Trophoblast cell (in vitro differentiated cells and primary cell): ENCODE measurements at regions not wholly inside any gene's neighbourhood (a gene's known extent, or its start where the extent isn't known, plus 50 kb on each side); places are given as distances from the start of the nearest gene placed in this dataset.

ENCODE experiments used
- DNase-seq, 2 donors: peaks; one replicate each; pipeline ENCODE4 v3.0.0-alpha.2; 2016
- H2AFZ ChIP-seq: 2 replicates; pipeline ENCODE4 v1.6.1; 2013; ENCODE audit warnings: low read length, moderate library complexity, mild to moderate bottlenecking; ENCODE audit not compliant: insufficient read depth, poor library complexity
- H2AK5ac ChIP-seq: 2 replicates; pipeline ENCODE4 v1.6.1; 2013; ENCODE audit warnings: mild to moderate bottlenecking, low read length
- H2BK120ac ChIP-seq: 2 replicates; pipeline ENCODE4 v1.6.1; 2013; ENCODE audit warnings: low read length, mild to moderate bottlenecking, moderate library complexity; ENCODE audit not compliant: insufficient read depth, poor library complexity
- H2BK12ac ChIP-seq: 2 replicates; pipeline ENCODE4 v1.6.1; 2013; ENCODE audit warnings: mild to moderate bottlenecking, low read length, moderate library complexity
- H2BK5ac ChIP-seq: 2 replicates; pipeline ENCODE4 v1.6.1; 2013; ENCODE audit warnings: low read length, low read depth, moderate library complexity, mild to moderate bottlenecking; ENCODE audit not compliant: poor library complexity
- H3K14ac ChIP-seq: 2 replicates; pipeline ENCODE4 v1.6.1; 2013; ENCODE audit warnings: mild to moderate bottlenecking, low read length
- H3K18ac ChIP-seq: 2 replicates; pipeline ENCODE4 v1.6.1; 2013; ENCODE audit warnings: mild to moderate bottlenecking, low read length
- H3K23ac ChIP-seq: 2 replicates; pipeline ENCODE4 v1.6.1; 2013; ENCODE audit warnings: low read length
- H3K27ac ChIP-seq: 2 replicates; pipeline ENCODE4 v1.5.1; 2013; ENCODE audit warnings: low read depth, mild to moderate bottlenecking, inconsistent platforms, low read length, moderate library complexity
- H3K27me3 ChIP-seq: 2 replicates; pipeline ENCODE4 v1.6.1; 2013; ENCODE audit warnings: inconsistent platforms, mild to moderate bottlenecking, low read length, moderate library complexity; ENCODE audit not compliant: insufficient read depth
- H3K36me3 ChIP-seq, 2 experiments: 1 replicate in 1 of 2; 2 replicates in 1 of 2; pipeline ENCODE4 v1.6.1; 2013; ENCODE audit warnings: low read length in 2 of 2, mild to moderate bottlenecking in 2 of 2, moderate library complexity in 1 of 2; ENCODE audit not compliant: insufficient read depth in 2 of 2, control insufficient read depth in 1 of 2
- H3K4ac ChIP-seq: 2 replicates; pipeline ENCODE4 v1.6.1; 2013; ENCODE audit warnings: low read depth, mild to moderate bottlenecking, low read length, moderate library complexity
- H3K4me1 ChIP-seq, 2 experiments: 1 replicate in 1 of 2; 2 replicates in 1 of 2; pipeline ENCODE4 v1.6.1; 2013; ENCODE audit warnings: low read length in 2 of 2, mild to moderate bottlenecking in 2 of 2, moderate library complexity in 1 of 2; ENCODE audit not compliant: insufficient read depth in 2 of 2, control insufficient read depth in 1 of 2
- H3K4me2 ChIP-seq: 2 replicates; pipeline ENCODE4 v1.6.1; 2013; ENCODE audit warnings: inconsistent platforms, mild to moderate bottlenecking, low read length, moderate library complexity
- H3K4me3 ChIP-seq: 2 replicates; pipeline ENCODE4 v1.5.1; 2013; ENCODE audit warnings: mild to moderate bottlenecking, low read depth, low read length, inconsistent platforms
- H3K79me1 ChIP-seq: one replicate; pipeline ENCODE4 v1.6.1; 2013; ENCODE audit warnings: low read length
- H3K79me2 ChIP-seq: 2 replicates; pipeline ENCODE4 v1.6.1; 2013; ENCODE audit warnings: low read length, mild to moderate bottlenecking; ENCODE audit not compliant: control insufficient read depth, insufficient read depth, poor library complexity
- H3K9ac ChIP-seq: 2 replicates; pipeline ENCODE4 v1.6.1; 2013; ENCODE audit warnings: mild to moderate bottlenecking, low read length
- H3K9me3 ChIP-seq: 2 replicates; pipeline ENCODE4 v1.6.1; 2013; ENCODE audit warnings: low read depth, mild to moderate bottlenecking, control low read depth, inconsistent platforms, low read length; ENCODE audit not compliant: insufficient read depth
- H4K12ac ChIP-seq: 2 replicates; pipeline ENCODE4 v1.6.1; 2013; ENCODE audit warnings: low read depth, mild to moderate bottlenecking, low read length, moderate library complexity
- H4K8ac ChIP-seq: 2 replicates; pipeline ENCODE4 v1.6.1; 2013; ENCODE audit warnings: low read depth, mild to moderate bottlenecking, low read length, moderate library complexity
- H4K91ac ChIP-seq: one replicate; pipeline ENCODE4 v1.6.1; 2013; ENCODE audit warnings: low read depth, mild to moderate bottlenecking, low read length, moderate library complexity
- WGBS: extraction: QIAGEN DNeasy Blood & Tissue Kit; methylation state at CpG from one replicate; pipeline ENCODE4 v1.1.7; 2013; ENCODE audit warnings: missing lambda C conversion rate; ENCODE audit not compliant: insufficient read length, insufficient coverage; ENCODE audit errors: extremely low coverage; 5-methylcytosine and 5-hydroxymethylcytosine counted together

DNA sequence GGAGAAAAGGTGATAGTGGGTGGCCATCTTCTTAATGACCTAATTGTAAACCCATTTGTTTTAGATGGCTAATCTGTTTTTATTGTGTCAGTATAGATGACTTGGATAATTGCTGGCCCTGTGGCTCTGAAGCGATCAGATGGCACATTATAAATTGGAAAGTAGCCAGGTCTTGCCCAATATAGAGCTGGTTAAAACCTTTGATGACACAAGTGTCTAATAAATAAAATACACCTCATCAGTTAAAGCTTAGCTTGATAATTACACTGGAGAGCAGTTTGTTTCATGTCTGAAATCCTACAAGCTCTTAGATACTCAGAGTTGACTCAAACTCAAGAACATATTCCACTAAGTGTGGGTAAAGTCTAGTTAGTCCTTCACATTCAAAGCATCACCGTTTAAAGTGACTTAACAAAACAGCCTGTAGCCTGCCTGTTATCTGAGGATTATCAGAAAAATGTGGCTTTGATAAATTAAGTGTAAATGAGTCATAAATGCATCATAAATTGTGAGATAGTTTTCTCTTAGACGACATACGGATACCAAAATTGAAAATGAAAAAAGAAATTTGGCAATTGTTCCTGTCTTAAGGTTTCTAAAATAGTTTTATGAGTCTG is 280.9 kb downstream of the LRIG3 start:
- no peak overlapping the region for H3K9ac ChIP-seq
- no peak overlapping the region for H4K91ac ChIP-seq
- no CpG with 5 or more reads among the region's 4 CpGs for WGBS
- no peak for DNase-seq
- H3K27ac ChIP-seq: no peak overlapping the region
- no peaks in the 10 kb centered on the region for H3K79me2 ChIP-seq
- H2AK5ac ChIP-seq: no peak overlapping the region
- no peaks in the 10 kb centered on the region for H3K4me1 ChIP-seq
- no peak overlapping the region for H3K4me3 ChIP-seq
- no peak overlapping the region for H3K14ac ChIP-seq
- no peak overlapping the region for H2BK12ac ChIP-seq
- no peaks in the 10 kb centered on the region for H3K27me3 ChIP-seq
- no peak overlapping the region for H3K4me2 ChIP-seq
- no peak overlapping the region for H3K18ac ChIP-seq
- no peak overlapping the region for H3K23ac ChIP-seq
- no peak overlapping the region for H4K8ac ChIP-seq
- H3K79me1 ChIP-seq: no peaks in the 10 kb centered on the region
- H2BK5ac ChIP-seq: no peak overlapping the region
- H4K12ac ChIP-seq: no peak overlapping the region
- no peak overlapping the region for H2BK120ac ChIP-seq
- no peaks in the 10 kb centered on the region for H3K9me3 ChIP-seq
- H2AFZ ChIP-seq: no peak overlapping the region
- no peaks in the 10 kb centered on the region for H3K36me3 ChIP-seq
- H3K4ac ChIP-seq: no peak overlapping the region

DNA sequence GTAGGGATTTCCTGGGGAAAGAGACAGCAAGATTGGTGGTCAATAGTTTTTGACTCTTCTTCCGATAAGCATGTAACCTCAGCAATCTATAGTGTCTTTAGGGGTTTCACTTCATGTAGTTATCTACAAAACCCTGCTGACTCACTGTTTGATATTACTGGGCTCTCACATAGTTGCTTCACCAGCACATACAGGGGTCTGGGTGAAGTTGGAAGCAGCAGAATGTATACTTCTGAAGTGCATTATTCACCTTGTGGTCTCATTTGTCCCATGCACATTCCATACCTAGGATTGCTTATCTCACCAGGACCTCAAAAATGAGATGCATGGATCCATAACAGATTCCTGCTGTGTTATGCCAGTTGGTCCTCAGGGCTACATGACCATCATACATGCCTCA is 280.0 kb downstream of the LRIG3 start:
- Histone ChIP-seq H4K8ac (no peak overlapping the region), H3K79me2 (no peaks in the 10 kb centered on the region), H3K36me3 (no peaks in the 10 kb centered on the region), H3K18ac (no peak overlapping the region), H3K27ac (no peak overlapping the region), H4K12ac (no peak overlapping the region), H3K14ac (no peak overlapping the region), H4K91ac (no peak overlapping the region), H3K4me1 (no peaks in the 10 kb centered on the region), H3K4me2 (no peak overlapping the region), H3K4me3 (no peak overlapping the region), H3K4ac (no peak overlapping the region), H2BK5ac (no peak overlapping the region), H3K79me1 (no peaks in the 10 kb centered on the region), H2BK12ac (no peak overlapping the region), H2AFZ (no peak overlapping the region), H3K23ac (no peak overlapping the region), H3K9me3 (no peaks in the 10 kb centered on the region), H3K9ac (no peak overlapping the region), H2BK120ac (no peak overlapping the region), H3K27me3 (no peaks in the 10 kb centered on the region), H2AK5ac (no peak overlapping the region)
- no CpG with 5 or more reads among the region's 1 CpG for WGBS
- no peak for DNase-seq

DNA sequence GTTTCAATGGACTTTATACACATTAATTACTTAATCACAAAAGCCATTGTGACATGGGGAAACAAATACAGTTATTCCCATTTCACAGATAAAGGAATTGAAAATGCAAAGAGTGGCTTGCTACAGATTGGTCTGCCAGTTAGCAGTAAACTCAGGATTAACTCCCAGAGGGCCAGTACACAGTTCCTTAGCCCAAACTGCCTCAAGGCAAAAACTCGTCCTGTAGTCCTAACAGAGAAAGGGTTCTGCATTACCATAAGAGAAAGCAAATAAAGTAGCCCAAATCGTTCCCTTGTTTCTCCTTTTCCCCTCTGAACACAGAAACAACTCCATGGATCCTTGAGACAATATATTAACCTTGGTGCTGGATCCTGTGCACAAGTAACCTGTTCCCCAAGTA is 274.4 kb downstream of the LRIG3 start:
- H4K8ac ChIP-seq: no peak overlapping the region
- H3K9me3 ChIP-seq: no peaks in the 10 kb centered on the region
- no peak overlapping the region for H4K12ac ChIP-seq
- H3K14ac ChIP-seq: no peak overlapping the region
- no peak overlapping the region for H3K9ac ChIP-seq
- H3K23ac ChIP-seq: no peak overlapping the region
- H3K79me1 ChIP-seq: no peaks in the 10 kb centered on the region
- H4K91ac ChIP-seq: no peak overlapping the region
- H2BK120ac ChIP-seq: no peak overlapping the region
- H2AK5ac ChIP-seq: no peak overlapping the region
- no peak for DNase-seq
- H2BK12ac ChIP-seq: no peak overlapping the region
- H3K4ac ChIP-seq: no peak overlapping the region
- no peak overlapping the region for H3K4me3 ChIP-seq
- H2AFZ ChIP-seq: no peak overlapping the region
- no peaks in the 10 kb centered on the region for H3K27me3 ChIP-seq
- no peaks in the 10 kb centered on the region for H3K79me2 ChIP-seq
- no peaks in the 10 kb centered on the region for H3K36me3 ChIP-seq
- H3K18ac ChIP-seq: no peak overlapping the region
- WGBS: no CpG with 5 or more reads among the region's 2 CpGs
- H3K4me2 ChIP-seq: no peak overlapping the region
- no peak overlapping the region for H2BK5ac ChIP-seq
- no peaks in the 10 kb centered on the region for H3K4me1 ChIP-seq
- no peak overlapping the region for H3K27ac ChIP-seq

DNA sequence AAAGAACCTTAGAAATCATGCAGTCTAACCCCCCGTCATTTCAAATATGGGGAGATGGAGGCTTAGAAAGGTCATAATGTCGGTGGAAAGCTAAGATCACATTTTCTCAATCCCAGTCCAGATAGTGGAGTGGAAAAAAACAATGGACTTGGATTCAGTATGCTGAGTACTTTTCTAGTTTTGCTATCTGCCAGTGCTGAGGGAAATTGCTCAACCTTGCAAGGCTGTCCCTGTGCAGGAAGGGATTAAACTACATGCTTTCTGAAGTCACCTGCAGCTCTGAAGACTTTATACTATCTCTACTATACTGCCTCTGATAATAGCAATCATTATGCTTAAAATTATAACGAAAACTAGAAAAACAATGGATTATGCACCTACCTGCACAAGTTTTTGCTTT is 272.8 kb downstream of the LRIG3 start:
- no peak overlapping the region for H2AFZ ChIP-seq
- H3K4ac ChIP-seq: no peak overlapping the region
- no peak overlapping the region for H3K9ac ChIP-seq
- no peak overlapping the region for H2AK5ac ChIP-seq
- H4K8ac ChIP-seq: no peak overlapping the region
- no peak overlapping the region for H3K27ac ChIP-seq
- H2BK120ac ChIP-seq: no peak overlapping the region
- no peaks in the 10 kb centered on the region for H3K36me3 ChIP-seq
- H2BK12ac ChIP-seq: no peak overlapping the region
- no peak overlapping the region for H3K4me2 ChIP-seq
- no peaks in the 10 kb centered on the region for H3K4me1 ChIP-seq
- no peak overlapping the region for H3K18ac ChIP-seq
- no peak overlapping the region for H2BK5ac ChIP-seq
- H3K14ac ChIP-seq: no peak overlapping the region
- H3K27me3 ChIP-seq: no peaks in the 10 kb centered on the region
- no peaks in the 10 kb centered on the region for H3K79me2 ChIP-seq
- H3K79me1 ChIP-seq: no peaks in the 10 kb centered on the region
- H3K23ac ChIP-seq: no peak overlapping the region
- no peaks in the 10 kb centered on the region for H3K9me3 ChIP-seq
- no peak for DNase-seq
- no peak overlapping the region for H4K12ac ChIP-seq
- no CpG with 5 or more reads among the region's 3 CpGs for WGBS
- H3K4me3 ChIP-seq: no peak overlapping the region
- no peak overlapping the region for H4K91ac ChIP-seq
